ENCODE measurements at regions not wholly inside any gene's neighbourhood (a gene's known extent, or its start where the extent isn't known, plus 50 kb on each side); places are given as distances from the start of the nearest gene placed in this dataset.

GRCh38 chr11:133619397-133619796 is 87.1 kb upstream of the OPCML start:
- no TSS peak for BruUV-seq (replicated peaks)
- no peak for DNase-seq
- no peaks in the 10 kb centered on the region for H3K27me3 Mint-ChIP-seq (ENCODE audit: unreplicated experiment)
- H3K9me3 Mint-ChIP-seq (ENCODE audit: low read depth, unreplicated experiment) = peaks cover 3% of the 10 kb centered on the region
- H3K4me1 Mint-ChIP-seq (ENCODE audit: low read depth, unreplicated experiment) = no peaks in the 10 kb centered on the region
- TF ChIP-seq CTCF (IDR thresholded peaks at IDR 0.05; ENCODE audit: unreplicated experiment) = no peak
- H3K27ac Mint-ChIP-seq (ENCODE audit: unreplicated experiment) = no peak overlapping the region
- H3K4me3 Mint-ChIP-seq (ENCODE audit: low read depth, unreplicated experiment) = no peak overlapping the region
- H3K36me3 Mint-ChIP-seq (ENCODE audit: insufficient read depth, unreplicated experiment) = no peaks in the 10 kb centered on the region
- intact Hi-C loops (cut with micrococcal nuclease; ENCODE audit: unreplicated experiment) = no loop called here
- CTCF ChIA-PET = no interaction called here

GRCh38 chr11:133618544-133618943 is 86.2 kb upstream of the OPCML start:
- intact Hi-C loops (cut with micrococcal nuclease; ENCODE audit: unreplicated experiment) = no loop called here
- no TSS peak for BruUV-seq (replicated peaks)
- Mint-ChIP-seq H3K4me1 (ENCODE audit: low read depth, unreplicated experiment) (no peaks in the 10 kb centered on the region), H3K9me3 (ENCODE audit: low read depth, unreplicated experiment) (peaks cover 3% of the 10 kb centered on the region), H3K27ac (ENCODE audit: unreplicated experiment) (no peak overlapping the region), H3K36me3 (ENCODE audit: insufficient read depth, unreplicated experiment) (peaks cover 3% of the 10 kb centered on the region), H3K4me3 (ENCODE audit: low read depth, unreplicated experiment) (no peak overlapping the region), H3K27me3 (ENCODE audit: unreplicated experiment) (no peaks in the 10 kb centered on the region)
- DNase-seq = no peak
- CTCF ChIA-PET = no interaction called here
- no peak for TF ChIP-seq CTCF (IDR thresholded peaks at IDR 0.05; ENCODE audit: unreplicated experiment)

GRCh38 chr11:133608496-133608895 is 76.2 kb upstream of the OPCML start:
- no TSS peak for BruUV-seq (replicated peaks)
- CTCF ChIA-PET = no interaction called here

GRCh38 chr11:133606124-133606523 is 73.8 kb upstream of the OPCML start:
- Mint-ChIP-seq H3K27me3 (ENCODE audit: unreplicated experiment) (no peaks in the 10 kb centered on the region), H3K4me3 (ENCODE audit: low read depth, unreplicated experiment) (no peak overlapping the region), H3K9me3 (ENCODE audit: low read depth, unreplicated experiment) (peaks cover 24% of the 10 kb centered on the region), H3K27ac (ENCODE audit: unreplicated experiment) (no peak overlapping the region), H3K4me1 (ENCODE audit: low read depth, unreplicated experiment) (no peaks in the 10 kb centered on the region), H3K36me3 (ENCODE audit: insufficient read depth, unreplicated experiment) (no peaks in the 10 kb centered on the region)
- intact Hi-C loops (cut with micrococcal nuclease; ENCODE audit: unreplicated experiment) = no loop called here
- CTCF ChIA-PET = no interaction called here
- BruUV-seq (replicated peaks) = no TSS peak
- no peak for DNase-seq
- TF ChIP-seq CTCF (IDR thresholded peaks at IDR 0.05; ENCODE audit: unreplicated experiment) = no peak

More at GRCh38 chr11:133608496-133608895, 76.2 kb upstream of the OPCML start:
- Mint-ChIP-seq H3K9me3 (ENCODE audit: low read depth, unreplicated experiment) (peaks cover 20% of the 10 kb centered on the region), H3K4me3 (ENCODE audit: low read depth, unreplicated experiment) (no peak overlapping the region), H3K4me1 (ENCODE audit: low read depth, unreplicated experiment) (no peaks in the 10 kb centered on the region), H3K36me3 (ENCODE audit: insufficient read depth, unreplicated experiment) (no peaks in the 10 kb centered on the region), H3K27ac (ENCODE audit: unreplicated experiment) (no peak overlapping the region), H3K27me3 (ENCODE audit: unreplicated experiment) (no peaks in the 10 kb centered on the region)
- TF ChIP-seq CTCF (IDR thresholded peaks at IDR 0.05; ENCODE audit: unreplicated experiment) = no peak
- intact Hi-C loops (cut with micrococcal nuclease; ENCODE audit: unreplicated experiment) = no loop called here
- DNase-seq = no peak

- CTCF ChIA-PET = no interaction called here
Observed at GRCh38 chr11:133605482-133605881, 73.2 kb upstream of the OPCML start.

More at GRCh38 chr11:133605482-133605881, 73.2 kb upstream of the OPCML start:
- Mint-ChIP-seq H3K27me3 (ENCODE audit: unreplicated experiment) (no peaks in the 10 kb centered on the region), H3K27ac (ENCODE audit: unreplicated experiment) (no peak overlapping the region), H3K4me1 (ENCODE audit: low read depth, unreplicated experiment) (no peaks in the 10 kb centered on the region), H3K9me3 (ENCODE audit: low read depth, unreplicated experiment) (peaks cover 26% of the 10 kb centered on the region), H3K36me3 (ENCODE audit: insufficient read depth, unreplicated experiment) (no peaks in the 10 kb centered on the region), H3K4me3 (ENCODE audit: low read depth, unreplicated experiment) (no peak overlapping the region)
- BruUV-seq (replicated peaks) = no TSS peak
- no peak for DNase-seq
- TF ChIP-seq CTCF (IDR thresholded peaks at IDR 0.05; ENCODE audit: unreplicated experiment) = no peak
- intact Hi-C loops (cut with micrococcal nuclease; ENCODE audit: unreplicated experiment) = no loop called here
